ENCODE measurements at regions not wholly inside any gene's neighbourhood (a gene's known extent, or its start where the extent isn't known, plus 50 kb on each side); places are given as distances from the start of the nearest gene placed in this dataset.

GRCh38 chr10:88095223-88095721, 231.8 kb downstream of the PTEN start:
- TF ChIP-seq CTCF (conservative IDR thresholded peaks at IDR 0.05 in 1 of 2, IDR thresholded peaks at IDR 0.05 in 1 of 2; ENCODE audit: extremely low read depth in 1 of 2, insufficient read depth in 1 of 2, low read depth in 1 of 2, low read length in 2 of 2) (no peak), EZH2 (IDR thresholded peaks at IDR 0.05; ENCODE audit: borderline replicate concordance, low read length) (no peak)
